H1 (cell line): ENCODE measurements at regions not wholly inside any gene's neighbourhood (a gene's known extent, or its start where the extent isn't known, plus 50 kb on each side); places are given as distances from the start of the nearest gene placed in this dataset.
"Not testable (repeated sequence)": the region's sequence is repeated elsewhere in the genome, so short reads cannot be mapped to it uniquely, and the experiment has no call there.

Source experiments
- CTCF ChIA-PET: fragments of 300-600 bp; sonication (Branson Sonifier 250); formaldehyde crosslinking; loops from one replicate; lab custom pipeline; 2021; ENCODE audit not compliant: partially characterized antibody; lab: Charles Lee
- POLR2A ChIA-PET: fragments of 300-600 bp; sonication (Branson Sonifier 250); formaldehyde crosslinking; loops from one replicate; lab custom pipeline; 2021; ENCODE audit warnings: inconsistent platforms; ENCODE audit not compliant: partially characterized antibody; lab: Charles Lee
- DNase-seq, 2 experiments: peaks; one replicate each; pipeline versions ENCODE4 v3.0.0 to v3.0.0-alpha.2; 2010 to 2022; ENCODE audit warnings: low spot score in 2 of 2, low read depth in 1 of 2, mixed read lengths in 1 of 2
- FAIRE-seq: peaks from 2 replicates; lab custom pipeline; 2011; peaks lifted over from hg19 to GRCh38; lab: Jason Lieb, UNC
- H2AFZ ChIP-seq: 2 replicates; pipeline ENCODE4 v1.8.1; 2012; ENCODE audit warnings: low read length, inconsistent platforms
- H2AK5ac ChIP-seq: 2 replicates; pipeline ENCODE4 v1.6.1; 2013; ENCODE audit warnings: low read depth, low read length
- H2BK120ac ChIP-seq: replicated peaks from 2 replicates; pipeline ENCODE3; 2013; ENCODE audit warnings: low read depth, low read length, inconsistent platforms
- H2BK12ac ChIP-seq: 2 replicates; pipeline ENCODE4 v1.6.1; 2013; ENCODE audit warnings: low read depth, low read length
- H2BK15ac ChIP-seq: 2 replicates; pipeline ENCODE4 v1.6.1; 2013; ENCODE audit warnings: low read length
- H2BK20ac ChIP-seq: 2 replicates; pipeline ENCODE4 v1.6.1; 2013; ENCODE audit warnings: low read length
- H2BK5ac ChIP-seq: 2 replicates; pipeline ENCODE4 v1.6.1; 2013; ENCODE audit warnings: low read depth, low read length
- H3K14ac ChIP-seq: 2 replicates; pipeline ENCODE4 v1.6.1; 2013; ENCODE audit warnings: inconsistent platforms; ENCODE audit not compliant: insufficient read length
- H3K18ac ChIP-seq: 2 replicates; pipeline ENCODE4 v1.6.1; 2013; ENCODE audit warnings: low read length; ENCODE audit errors: extremely low read depth
- H3K23ac ChIP-seq: 2 replicates; pipeline ENCODE4 v1.6.1; 2013; ENCODE audit warnings: inconsistent platforms; ENCODE audit not compliant: insufficient read length
- H3K23me2 ChIP-seq: 2 replicates; pipeline ENCODE4 v1.6.1; 2013; ENCODE audit warnings: low read depth, low read length
- H3K27ac ChIP-seq: 2 replicates; pipeline ENCODE4 v1.6.1; 2011; ENCODE audit warnings: low read depth, low read length, inconsistent platforms
- H3K27me3 ChIP-seq, 4 experiments: replicated peaks in 1 of 4; 1 replicate in 1 of 4; 2 replicates in 3 of 4; pipeline versions ENCODE4 v1.6.1 to v1.8.1; 2011 to 2013; ENCODE audit warnings: low read length in 3 of 4, mild to moderate bottlenecking in 3 of 4, inconsistent platforms in 2 of 4, mixed read lengths in 2 of 4, moderate library complexity in 1 of 4; ENCODE audit not compliant: control insufficient read depth in 3 of 4, insufficient read depth in 3 of 4; ENCODE audit errors: extremely low read depth in 1 of 4
- H3K36me3 ChIP-seq, 4 experiments: 2 replicates each; pipeline versions ENCODE4 v1.6.1 to v1.8.1; 2011 to 2013; ENCODE audit warnings: mild to moderate bottlenecking in 4 of 4, low read length in 3 of 4, moderate library complexity in 2 of 4, control low read depth in 1 of 4, inconsistent platforms in 1 of 4; ENCODE audit not compliant: insufficient read depth in 4 of 4, control insufficient read depth in 2 of 4
- H3K4ac ChIP-seq: replicated peaks from 2 replicates; pipeline ENCODE3; 2013; ENCODE audit warnings: low read length, low read depth, mixed read lengths, inconsistent platforms; ENCODE audit not compliant: insufficient read length
- H3K4me1 ChIP-seq, 4 experiments: replicated peaks in 1 of 4; 1 replicate in 1 of 4; 2 replicates in 3 of 4; pipeline versions ENCODE4 v1.6.1 to v1.8.1; 2011 to 2013; ENCODE audit warnings: low read length in 3 of 4, inconsistent platforms in 2 of 4, mixed read lengths in 1 of 4; ENCODE audit not compliant: insufficient read depth in 4 of 4, control insufficient read depth in 3 of 4
- H3K4me2 ChIP-seq, 2 experiments: 2 replicates each; pipeline versions ENCODE4 v1.6.1 to v1.8.1; 2011 to 2013; ENCODE audit warnings: low read depth in 2 of 2, low read length in 2 of 2, control low read depth in 1 of 2, inconsistent platforms in 1 of 2, mild to moderate bottlenecking in 1 of 2; ENCODE audit not compliant: insufficient read depth in 1 of 2
- H3K4me3 ChIP-seq, 4 experiments: fragments of 200-600, 300-600 bp in 1 of 4; sonication (generic), shearing (Covaris generic), sonication (Bioruptor Twin) in 1 of 4; 2 replicates each; pipeline versions ENCODE4 v1.5.1 to v1.8.1; 2011 to 2016; ENCODE audit warnings: low read length in 4 of 4, low read depth in 3 of 4, control low read depth in 2 of 4, inconsistent platforms in 2 of 4, mild to moderate bottlenecking in 2 of 4, mixed read lengths in 1 of 4, moderate library complexity in 1 of 4; ENCODE audit not compliant: insufficient read depth in 2 of 4; ENCODE audit errors: extremely low read depth in 1 of 4
- H3K56ac ChIP-seq: replicated peaks from 2 replicates; pipeline ENCODE3; 2013; ENCODE audit warnings: low read depth, mild to moderate bottlenecking, mixed read lengths, low read length, inconsistent platforms; ENCODE audit not compliant: insufficient read length
- H3K79me1 ChIP-seq: 2 replicates; pipeline ENCODE4 v1.6.1; 2013; ENCODE audit warnings: low read depth, low read length, control low read depth
- H3K79me2 ChIP-seq, 2 experiments: 2 replicates each; pipeline versions ENCODE4 v1.6.1 to v1.8.1; 2012 to 2013; ENCODE audit warnings: low read length in 2 of 2, mild to moderate bottlenecking in 2 of 2, inconsistent platforms in 1 of 2; ENCODE audit not compliant: insufficient read depth in 2 of 2, control insufficient read depth in 1 of 2
- H3K9ac ChIP-seq, 4 experiments: replicated peaks in 1 of 4; 1 replicate in 1 of 4; 2 replicates in 3 of 4; pipeline versions ENCODE4 v1.6.1 to v1.8.1; 2011 to 2013; ENCODE audit warnings: low read depth in 3 of 4, low read length in 3 of 4, control low read depth in 2 of 4, mild to moderate bottlenecking in 2 of 4, moderate library complexity in 2 of 4, inconsistent platforms in 1 of 4; ENCODE audit errors: extremely low read depth in 1 of 4
- H3K9me3 ChIP-seq, 2 experiments: 2 replicates each; pipeline versions ENCODE4 v1.6.1 to v1.8.1; 2012 to 2013; ENCODE audit warnings: mild to moderate bottlenecking in 2 of 2, moderate library complexity in 2 of 2, control low read depth in 1 of 2, inconsistent platforms in 1 of 2, low read depth in 1 of 2, low read length in 1 of 2, mixed read lengths in 1 of 2; ENCODE audit not compliant: insufficient read depth in 2 of 2
- H4K20me1 ChIP-seq, 2 experiments: replicated peaks in 1 of 2; 2 replicates each; pipeline versions ENCODE3 to v1.8.1; 2011 to 2013; ENCODE audit warnings: inconsistent platforms in 2 of 2, low read length in 2 of 2, mild to moderate bottlenecking in 1 of 2; ENCODE audit not compliant: insufficient read depth in 2 of 2, control insufficient read depth in 1 of 2
- H4K5ac ChIP-seq: 2 replicates; pipeline ENCODE4 v1.6.1; 2013; ENCODE audit warnings: low read length, low read depth, mixed read lengths, inconsistent platforms; ENCODE audit not compliant: insufficient read length
- H4K8ac ChIP-seq: 2 replicates; pipeline ENCODE4 v1.8.0; 2013; ENCODE audit warnings: mild to moderate bottlenecking, moderate library complexity, low read length, inconsistent platforms; ENCODE audit not compliant: insufficient read depth; ENCODE audit errors: extremely low read depth
- H4K91ac ChIP-seq: replicated peaks from 2 replicates; pipeline ENCODE3; 2013; ENCODE audit warnings: low read length, mixed read lengths, inconsistent platforms; ENCODE audit not compliant: insufficient read length
- WGBS, 2 experiments: shearing (Covaris generic) in 1 of 2; methylation state at CpG; one replicate each; pipeline versions ENCODE4 v1.1.6 to v1.1.7; 2013 to 2015; ENCODE audit warnings: low lambda C conversion rate in 2 of 2, mixed read lengths in 2 of 2, inconsistent platforms in 1 of 2, low coverage in 1 of 2, missing lambda C conversion rate in 1 of 2; ENCODE audit not compliant: insufficient replicate concordance in 2 of 2, insufficient coverage in 1 of 2, insufficient read length in 1 of 2; ENCODE audit errors: extremely low coverage in 1 of 2, missing lambda C conversion rate in 1 of 2; 5-methylcytosine and 5-hydroxymethylcytosine counted together

GRCh38 chr14:104234007-104234786 is 95.8 kb downstream of the KIF26A start:
- peak in 1 of 2 experiments; percentile 30 for DNase-seq
- H3K36me3 ChIP-seq, CTCF ChIA-PET: not testable (repeated sequence)

More at GRCh38 chr14:104234007-104234786, 95.8 kb downstream of the KIF26A start:
- H2BK15ac ChIP-seq, H4K20me1 ChIP-seq, H3K79me2 ChIP-seq, H2AK5ac ChIP-seq, H3K23me2 ChIP-seq, POLR2A ChIA-PET, H3K56ac ChIP-seq, H2BK20ac ChIP-seq, H3K79me1 ChIP-seq, H3K14ac ChIP-seq, H4K8ac ChIP-seq, H2BK120ac ChIP-seq, H3K4me3 ChIP-seq, H3K4me1 ChIP-seq, H4K5ac ChIP-seq, H3K27ac ChIP-seq, FAIRE-seq, H3K27me3 ChIP-seq, H3K4me2 ChIP-seq, H2BK5ac ChIP-seq, H2AFZ ChIP-seq, H4K91ac ChIP-seq, H3K23ac ChIP-seq, H3K9ac ChIP-seq, H3K4ac ChIP-seq, H2BK12ac ChIP-seq, H3K18ac ChIP-seq: not testable (repeated sequence)
- 95% methylated on average over 3 of the region's 3 CpGs; no CpG with 5 or more reads in 1 of the 2 experiments for WGBS, 2 experiments
- peaks cover 23 to 37% of the 10 kb centered on the region in 2 experiments for H3K9me3 ChIP-seq
